ENCODE measurements at regions not wholly inside any gene's neighbourhood (a gene's known extent, or its start where the extent isn't known, plus 50 kb on each side); places are given as distances from the start of the nearest gene placed in this dataset.
"Not testable (repeated sequence)": the region's sequence is repeated elsewhere in the genome, so short reads cannot be mapped to it uniquely, and the experiment has no call there.

GRCh38 chr3:137820366-137820765, 56.3 kb downstream of the SOX14 start:
- H3K27me3 Mint-ChIP-seq = no peaks in the 10 kb centered on the region
- H3K27ac Mint-ChIP-seq = no peak overlapping the region
- no peaks in the 10 kb centered on the region for H3K9me3 Mint-ChIP-seq
- no peaks in the 10 kb centered on the region for H3K4me1 Mint-ChIP-seq
- DNase-seq = no peak
- no peak overlapping the region for H3K4me3 Mint-ChIP-seq
- ChIA-PET POLR2A (no interaction called here), CTCF (no interaction called here)
- H3K36me3 Mint-ChIP-seq (ENCODE audit: low read depth) = no peaks in the 10 kb centered on the region

DNA sequence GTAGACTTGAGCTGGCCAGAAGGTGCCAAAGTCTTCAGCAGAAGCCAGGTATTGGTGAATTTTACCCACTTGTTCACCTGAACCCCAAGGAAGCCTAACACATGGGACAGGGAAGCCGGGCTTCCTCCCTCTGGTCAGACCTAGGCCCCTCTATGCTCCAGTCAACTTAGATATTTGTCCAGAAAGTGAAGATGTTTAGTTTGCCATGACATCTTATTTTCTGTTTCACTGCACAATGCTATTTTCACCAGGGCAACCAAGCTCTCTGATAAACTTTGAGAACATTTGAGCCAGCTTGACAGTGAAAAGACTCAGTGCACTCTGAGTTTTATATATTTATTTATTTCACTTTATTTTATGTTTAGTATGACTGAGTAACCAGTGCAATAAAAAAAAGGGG, 71.0 kb downstream of the SOX14 start:
- H3K4me1 Mint-ChIP-seq = no peaks in the 10 kb centered on the region
- H3K36me3 Mint-ChIP-seq (ENCODE audit: low read depth) = no peaks in the 10 kb centered on the region
- ChIA-PET CTCF (no interaction called here), POLR2A (no interaction called here)
- H3K27ac Mint-ChIP-seq = no peak overlapping the region
- no peak overlapping the region for H3K4me3 Mint-ChIP-seq
- H3K9me3 Mint-ChIP-seq = no peaks in the 10 kb centered on the region
- H3K27me3 Mint-ChIP-seq = no peaks in the 10 kb centered on the region
- no peak for DNase-seq

DNA sequence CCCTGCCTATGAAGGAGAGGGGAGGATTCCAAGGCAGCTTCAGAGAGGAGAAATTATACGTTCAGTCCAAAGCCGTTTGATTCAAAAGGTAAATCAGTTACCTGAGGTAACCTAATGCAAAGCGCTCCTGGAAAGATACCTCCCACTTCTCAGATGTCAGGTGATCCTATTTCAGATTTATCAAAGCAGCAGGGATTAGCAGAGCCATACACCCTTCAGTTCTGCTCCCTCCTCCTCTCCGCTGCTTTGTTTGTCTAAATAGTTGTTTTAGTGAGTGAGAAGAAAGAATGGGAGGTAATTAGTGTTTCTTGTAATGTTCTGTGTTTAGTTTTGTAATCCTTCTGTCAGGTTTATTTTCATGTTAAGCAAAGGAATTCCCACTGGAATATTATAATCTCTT, 81.1 kb downstream of the SOX14 start:
- Mint-ChIP-seq H3K4me3 (no peak overlapping the region), H3K9me3 (no peaks in the 10 kb centered on the region), H3K27me3 (no peaks in the 10 kb centered on the region), H3K27ac (no peak overlapping the region), H3K4me1 (no peaks in the 10 kb centered on the region), H3K36me3 (ENCODE audit: low read depth) (no peaks in the 10 kb centered on the region)
- POLR2A ChIA-PET = no interaction called here
- CTCF ChIA-PET = no interaction called here
- DNase-seq = no peak

DNA sequence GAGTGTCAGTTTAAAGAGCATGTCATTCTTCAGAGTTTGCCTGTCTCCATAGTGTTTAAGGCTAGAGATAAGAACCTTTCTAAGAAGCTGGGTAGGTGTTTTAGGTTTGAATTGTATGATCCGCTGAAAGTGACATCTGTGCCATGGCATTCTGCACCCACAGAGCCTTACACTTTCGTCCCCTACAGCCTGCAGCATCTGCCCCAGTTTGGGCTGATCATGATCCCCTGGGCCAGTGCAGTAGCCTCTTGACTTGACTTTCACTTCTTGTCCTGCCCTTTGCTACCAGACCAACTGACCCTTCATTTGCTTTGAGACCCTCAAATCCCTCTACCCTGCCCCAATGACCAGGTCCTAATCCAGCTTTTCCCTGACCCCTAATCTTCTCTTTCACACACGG, 81.6 kb downstream of the SOX14 start:
- Mint-ChIP-seq H3K27ac (no peak overlapping the region), H3K4me3 (no peak overlapping the region), H3K27me3 (no peaks in the 10 kb centered on the region), H3K9me3 (no peaks in the 10 kb centered on the region), H3K36me3 (ENCODE audit: low read depth) (no peaks in the 10 kb centered on the region), H3K4me1 (no peaks in the 10 kb centered on the region)
- DNase-seq = no peak
- CTCF ChIA-PET = no interaction called here
- POLR2A ChIA-PET = no interaction called here

- POLR2A ChIA-PET = no interaction called here
- Mint-ChIP-seq H3K27ac (no peak overlapping the region), H3K9me3 (no peaks in the 10 kb centered on the region), H3K4me3 (no peak overlapping the region), H3K4me1 (no peaks in the 10 kb centered on the region), H3K27me3 (no peaks in the 10 kb centered on the region), H3K36me3 (ENCODE audit: low read depth) (no peaks in the 10 kb centered on the region)
- no peak for DNase-seq
- CTCF ChIA-PET = no interaction called here
Measured at GRCh38 chr3:137852391-137852830, 88.3 kb downstream of the SOX14 start.

DNA sequence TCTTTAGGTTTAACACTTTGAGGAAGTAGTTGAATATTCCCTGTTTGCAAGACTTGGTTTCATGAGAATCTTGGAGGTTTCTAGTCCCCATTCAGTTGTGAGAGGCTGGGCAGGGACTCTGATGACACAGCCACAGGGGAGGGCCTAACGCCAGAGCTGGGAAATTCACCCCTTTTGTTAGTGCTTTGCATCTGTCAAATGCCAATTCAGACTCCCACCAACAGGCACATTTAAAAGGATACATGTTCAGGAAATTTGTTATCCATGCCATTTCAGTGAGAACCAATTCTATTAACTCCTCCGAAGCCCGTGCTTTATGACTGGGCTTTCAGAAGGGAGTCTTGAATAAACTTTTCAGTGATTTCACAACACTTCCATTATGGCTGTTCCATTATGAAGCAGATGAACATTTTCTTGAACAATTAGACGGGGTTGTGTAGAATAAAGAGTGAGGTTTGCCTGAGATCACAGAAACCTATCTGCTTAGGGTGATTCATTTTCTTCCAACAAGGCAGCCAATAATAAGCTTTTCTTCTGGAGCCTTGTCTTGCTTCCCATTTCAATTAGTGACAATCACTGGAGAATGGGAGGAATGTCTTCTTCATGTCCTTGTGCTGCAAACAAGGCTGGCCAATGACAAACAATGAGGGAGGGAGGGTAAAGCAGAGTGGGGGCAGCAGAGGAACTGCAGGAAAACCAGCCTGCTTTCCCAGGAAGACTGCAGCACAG, 90.6 kb downstream of the SOX14 start:
- ChIA-PET POLR2A (no interaction called here), CTCF (no interaction called here)
- Mint-ChIP-seq H3K27me3 (no peaks in the 10 kb centered on the region), H3K27ac (no peak overlapping the region), H3K36me3 (ENCODE audit: low read depth) (no peaks in the 10 kb centered on the region), H3K4me1 (no peaks in the 10 kb centered on the region), H3K4me3 (no peak overlapping the region), H3K9me3 (no peaks in the 10 kb centered on the region)
- no peak for DNase-seq

DNA sequence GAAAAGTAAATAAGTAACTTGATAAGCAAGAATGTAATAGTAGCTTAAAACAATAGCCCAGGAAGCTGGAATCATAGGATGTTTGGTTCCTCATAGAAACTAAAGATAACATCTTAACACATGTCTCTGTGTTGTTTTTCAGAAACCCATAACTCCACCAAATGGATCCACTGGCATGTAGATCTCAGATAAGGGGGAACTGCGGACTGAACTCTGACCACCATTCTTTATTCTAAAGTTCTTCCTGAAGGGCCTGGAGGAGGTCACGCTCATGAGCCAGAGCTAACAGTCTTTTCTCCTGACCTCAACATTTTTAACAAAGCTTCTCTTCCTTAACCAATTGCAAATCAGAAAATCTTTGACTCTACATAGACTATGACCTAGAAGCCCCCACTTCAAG, 101.9 kb downstream of the SOX14 start:
- H3K4me3 Mint-ChIP-seq = no peak overlapping the region
- peaks cover 2% of the 10 kb centered on the region for H3K9me3 Mint-ChIP-seq
- H3K36me3 Mint-ChIP-seq (ENCODE audit: low read depth) = no peaks in the 10 kb centered on the region
- ChIA-PET POLR2A (no interaction called here), CTCF (no interaction called here)
- H3K27ac Mint-ChIP-seq = no peak overlapping the region
- H3K27me3 Mint-ChIP-seq = no peaks in the 10 kb centered on the region
- H3K4me1 Mint-ChIP-seq = no peaks in the 10 kb centered on the region
- no peak for DNase-seq

GRCh38 chr3:137866933-137867332, 102.8 kb downstream of the SOX14 start:
- no peak for DNase-seq
- ChIA-PET CTCF (no interaction called here), POLR2A (no interaction called here)
- Mint-ChIP-seq H3K36me3 (ENCODE audit: low read depth) (no peaks in the 10 kb centered on the region), H3K4me1 (no peaks in the 10 kb centered on the region), H3K4me3 (no peak overlapping the region), H3K9me3 (peaks cover 4% of the 10 kb centered on the region), H3K27ac (no peak overlapping the region), H3K27me3 (no peaks in the 10 kb centered on the region)

- Mint-ChIP-seq H3K36me3 (ENCODE audit: low read depth) (no peaks in the 10 kb centered on the region), H3K4me1 (no peaks in the 10 kb centered on the region), H3K27me3 (no peaks in the 10 kb centered on the region), H3K9me3 (peaks cover 4% of the 10 kb centered on the region), H3K27ac (no peak overlapping the region), H3K4me3 (no peak overlapping the region)
- CTCF ChIA-PET = no interaction called here
- POLR2A ChIA-PET = no interaction called here
- DNase-seq = no peak
Measured at GRCh38 chr3:137867611-137868010, 103.5 kb downstream of the SOX14 start.

DNA sequence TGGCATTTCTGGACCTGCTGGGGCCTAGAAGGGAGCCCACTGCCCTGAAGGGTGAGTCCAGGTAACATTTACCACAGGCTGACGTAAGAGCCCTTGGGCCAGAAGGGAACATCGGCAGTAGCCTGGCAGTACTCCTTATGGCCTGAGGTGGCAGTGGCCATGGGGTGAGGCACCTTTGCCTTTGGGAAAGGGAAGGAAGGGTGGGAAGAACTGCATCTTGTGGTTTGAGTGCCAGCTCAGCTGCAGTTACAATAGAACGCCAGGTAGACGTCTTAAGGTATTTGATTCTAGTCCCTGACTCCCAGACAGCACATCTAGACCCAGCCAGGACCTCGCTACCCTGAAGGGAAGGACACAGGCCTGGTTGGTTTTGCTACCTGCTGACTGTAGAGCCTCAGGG, 104.9 kb downstream of the SOX14 start:
- H3K27me3 Mint-ChIP-seq = no peaks in the 10 kb centered on the region
- DNase-seq = no peak
- H3K4me3 Mint-ChIP-seq = no peak overlapping the region
- H3K36me3 Mint-ChIP-seq (ENCODE audit: low read depth) = no peaks in the 10 kb centered on the region
- peaks cover 7% of the 10 kb centered on the region for H3K9me3 Mint-ChIP-seq
- no peaks in the 10 kb centered on the region for H3K4me1 Mint-ChIP-seq
- ChIA-PET CTCF (no interaction called here), POLR2A (no interaction called here)
- H3K27ac Mint-ChIP-seq = no peak overlapping the region

GRCh38 chr3:137872589-137872988, 108.5 kb downstream of the SOX14 start:
- H3K4me3 Mint-ChIP-seq; CTCF ChIA-PET; H3K27ac Mint-ChIP-seq; POLR2A ChIA-PET; H3K36me3 Mint-ChIP-seq (ENCODE audit: low read depth); H3K4me1 Mint-ChIP-seq; H3K9me3 Mint-ChIP-seq; H3K27me3 Mint-ChIP-seq; DNase-seq: not testable (repeated sequence)

DNA sequence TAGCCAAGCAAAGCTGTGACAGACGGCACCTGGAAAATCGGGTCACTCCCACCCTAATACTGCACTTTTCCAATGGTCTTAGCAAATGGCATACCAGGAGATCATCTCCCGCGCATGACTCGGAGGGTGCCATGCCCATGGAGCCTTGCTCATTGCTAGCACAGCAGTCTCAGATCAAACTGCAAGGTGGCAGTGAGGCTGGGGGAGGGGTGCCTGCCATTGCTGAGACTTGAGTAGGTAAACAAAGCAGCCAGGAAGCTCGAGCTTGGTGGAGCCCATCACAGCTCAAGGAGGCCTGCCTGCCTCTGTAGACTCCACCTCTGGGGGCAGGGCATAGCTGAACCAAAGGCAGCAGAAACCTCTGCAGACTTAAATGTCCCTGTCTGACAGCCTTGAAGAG, 113.1 kb upstream of the CLDN18 start:
- H3K4me1 Mint-ChIP-seq; DNase-seq; H3K36me3 Mint-ChIP-seq (ENCODE audit: low read depth); CTCF ChIA-PET; H3K9me3 Mint-ChIP-seq; POLR2A ChIA-PET; H3K27ac Mint-ChIP-seq; H3K27me3 Mint-ChIP-seq; H3K4me3 Mint-ChIP-seq: not testable (repeated sequence)

GRCh38 chr3:137906985-137907649, 102.8 kb upstream of the CLDN18 start:
- Mint-ChIP-seq H3K27ac (no peak overlapping the region), H3K27me3 (peaks cover 2% of the 10 kb centered on the region), H3K36me3 (ENCODE audit: low read depth) (no peaks in the 10 kb centered on the region), H3K9me3 (no peaks in the 10 kb centered on the region), H3K4me3 (no peak overlapping the region), H3K4me1 (no peaks in the 10 kb centered on the region)
- POLR2A ChIA-PET = no interaction called here
- DNase-seq = no peak
- CTCF ChIA-PET = no interaction called here

DNA sequence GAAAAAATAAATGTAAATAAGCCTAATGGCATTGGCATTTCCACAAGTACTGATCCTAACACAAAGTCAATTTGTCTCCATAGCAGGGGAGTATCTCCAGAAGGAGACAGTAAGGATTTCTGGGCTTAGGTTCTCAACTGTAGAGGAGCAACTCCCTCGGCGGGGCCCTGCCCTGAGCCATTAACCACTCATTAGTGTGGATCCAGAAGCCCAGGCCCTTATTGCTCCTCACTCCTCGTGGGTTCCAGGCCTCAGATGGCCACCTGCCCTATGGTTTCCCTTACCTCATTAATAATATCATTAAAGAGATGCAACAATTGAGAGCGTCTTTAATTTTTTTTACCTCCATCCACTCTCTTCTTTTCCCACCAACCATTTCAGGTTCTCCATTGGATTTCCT, 85.3 kb upstream of the CLDN18 start:
- no peaks in the 10 kb centered on the region for H3K9me3 Mint-ChIP-seq
- no peak overlapping the region for H3K27ac Mint-ChIP-seq
- H3K4me1 Mint-ChIP-seq = no peaks in the 10 kb centered on the region
- no peak overlapping the region for H3K4me3 Mint-ChIP-seq
- no peaks in the 10 kb centered on the region for H3K27me3 Mint-ChIP-seq
- ChIA-PET CTCF (no interaction called here), POLR2A (no interaction called here)
- no peak for DNase-seq
- no peaks in the 10 kb centered on the region for H3K36me3 Mint-ChIP-seq (ENCODE audit: low read depth)

Data from activated CD4-positive, alpha-beta memory T cell treated with anti-CD3 and anti-CD28 coated beads, Interleukin-2, amount 10 ng/mL, durations not matched to agents 7 days and 5 days (primary cell).